VCaP (cell line): ENCODE measurements at regions not wholly inside any gene's neighbourhood (a gene's known extent, or its start where the extent isn't known, plus 50 kb on each side); places are given as distances from the start of the nearest gene placed in this dataset.

ENCODE experiments used
- H3K27ac ChIP-seq: fragments of 450-650 bp; 2 replicates; pipeline ENCODE4 v1.5.1; 2017
- TF ChIP-seq, protein P1 (sequence below): fragments of 450-650 bp; conservative IDR thresholded peaks from 2 replicates; pipeline ENCODE4 v1.5.1; 2017; ENCODE audit warnings: mild to moderate bottlenecking, moderate library complexity

DNA sequence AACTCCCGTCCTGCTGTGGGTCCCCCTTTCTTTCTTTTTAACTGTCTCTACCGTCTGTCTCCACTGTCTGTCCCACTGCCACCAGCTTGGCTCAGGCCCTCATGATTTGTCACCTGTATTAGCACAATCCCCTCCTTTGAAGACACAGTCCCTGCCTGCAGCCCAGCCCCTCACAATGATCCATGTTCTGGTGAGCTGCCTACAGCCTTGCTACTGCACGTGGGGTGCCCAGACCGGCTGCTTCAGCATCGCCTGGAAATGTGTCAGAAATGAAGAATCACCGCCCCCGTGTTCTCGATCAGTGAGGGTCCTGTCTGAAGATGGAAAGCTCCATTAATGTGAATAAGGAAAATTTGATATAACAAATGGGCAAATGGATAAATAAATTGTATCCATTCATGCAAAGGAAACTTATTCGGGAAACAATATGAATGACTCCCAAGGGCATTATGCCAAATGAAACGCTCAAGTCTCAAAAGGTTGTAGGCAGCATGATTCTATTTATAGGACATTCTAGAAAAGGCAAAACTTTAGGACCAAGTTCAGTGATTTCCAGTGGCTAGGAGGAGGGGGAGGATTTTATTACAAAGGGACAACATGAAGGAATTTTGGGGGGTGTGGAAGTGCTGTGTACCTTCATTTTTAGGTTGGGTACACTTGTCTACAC lies 59.4 kb upstream of the CD83 start:
- TF ChIP-seq, protein P1, sequence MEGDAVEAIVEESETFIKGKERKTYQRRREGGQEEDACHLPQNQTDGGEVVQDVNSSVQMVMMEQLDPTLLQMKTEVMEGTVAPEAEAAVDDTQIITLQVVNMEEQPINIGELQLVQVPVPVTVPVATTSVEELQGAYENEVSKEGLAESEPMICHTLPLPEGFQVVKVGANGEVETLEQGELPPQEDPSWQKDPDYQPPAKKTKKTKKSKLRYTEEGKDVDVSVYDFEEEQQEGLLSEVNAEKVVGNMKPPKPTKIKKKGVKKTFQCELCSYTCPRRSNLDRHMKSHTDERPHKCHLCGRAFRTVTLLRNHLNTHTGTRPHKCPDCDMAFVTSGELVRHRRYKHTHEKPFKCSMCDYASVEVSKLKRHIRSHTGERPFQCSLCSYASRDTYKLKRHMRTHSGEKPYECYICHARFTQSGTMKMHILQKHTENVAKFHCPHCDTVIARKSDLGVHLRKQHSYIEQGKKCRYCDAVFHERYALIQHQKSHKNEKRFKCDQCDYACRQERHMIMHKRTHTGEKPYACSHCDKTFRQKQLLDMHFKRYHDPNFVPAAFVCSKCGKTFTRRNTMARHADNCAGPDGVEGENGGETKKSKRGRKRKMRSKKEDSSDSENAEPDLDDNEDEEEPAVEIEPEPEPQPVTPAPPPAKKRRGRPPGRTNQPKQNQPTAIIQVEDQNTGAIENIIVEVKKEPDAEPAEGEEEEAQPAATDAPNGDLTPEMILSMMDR, result no peak
- H3K27ac ChIP-seq, result no peak overlapping the region

- TF ChIP-seq, protein P1, result no peak
- H3K27ac ChIP-seq, result no peak overlapping the region
These were observed 58.8 kb upstream of the CD83 start for GRCh38 chr6:14058735-14059134.

DNA sequence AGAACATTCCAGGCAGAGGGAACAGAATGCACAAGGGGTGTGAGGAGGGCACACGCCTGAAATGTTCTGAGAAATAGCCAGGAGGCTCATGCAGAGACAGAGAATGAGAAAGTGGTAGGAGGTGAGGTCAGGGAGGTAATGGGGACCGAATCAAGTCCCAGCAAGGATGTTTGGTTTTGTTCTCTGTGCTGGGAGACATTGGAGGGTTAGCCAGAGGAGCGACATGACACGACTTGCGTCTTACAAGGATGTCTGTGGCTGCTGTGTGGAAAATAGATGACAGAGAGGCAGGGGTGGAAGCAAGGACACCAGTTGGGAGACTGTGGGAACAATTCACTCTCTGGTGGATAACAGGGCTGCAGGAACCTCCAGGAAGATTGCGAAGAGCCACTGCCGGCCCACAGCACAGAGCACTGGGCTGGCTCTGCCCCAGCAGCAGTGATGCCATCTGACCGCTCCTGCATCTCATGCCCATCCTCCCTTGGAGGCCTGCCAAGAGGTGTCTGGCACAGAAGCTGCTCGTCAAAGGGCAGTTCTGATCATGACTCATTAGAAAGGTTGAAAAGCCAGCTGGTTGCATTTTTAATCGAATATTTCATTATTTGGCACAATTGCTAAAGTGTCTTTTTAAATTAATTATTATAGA lies 57.7 kb upstream of the CD83 start:
- no peak overlapping the region for H3K27ac ChIP-seq
- TF ChIP-seq, protein P1, result no peak

DNA sequence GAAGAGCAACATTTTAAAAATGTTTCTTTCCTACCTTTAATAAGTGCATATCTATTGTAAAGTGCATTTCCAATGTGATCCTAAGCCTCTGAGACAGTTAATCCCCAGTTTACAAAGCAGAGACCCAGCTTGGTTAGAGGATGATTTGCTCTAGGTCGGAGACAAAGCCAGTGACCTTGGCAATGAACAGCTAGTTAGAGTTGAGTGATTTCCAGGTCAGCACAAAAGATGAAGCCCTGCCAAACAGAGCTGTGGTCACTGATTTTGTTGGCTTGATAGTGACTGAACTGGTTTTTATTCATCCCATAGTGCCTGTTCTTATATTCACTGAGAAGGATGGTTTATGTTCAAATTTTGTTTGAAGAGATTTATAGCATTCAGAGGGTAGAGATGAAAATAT lies 56.6 kb upstream of the CD83 start:
- H3K27ac ChIP-seq, result no peak overlapping the region
- TF ChIP-seq, protein P1, result no peak

GRCh38 chr6:14061643-14062042 lies 55.9 kb upstream of the CD83 start:
- TF ChIP-seq, protein P1, result no peak
- H3K27ac ChIP-seq, result no peak overlapping the region

DNA sequence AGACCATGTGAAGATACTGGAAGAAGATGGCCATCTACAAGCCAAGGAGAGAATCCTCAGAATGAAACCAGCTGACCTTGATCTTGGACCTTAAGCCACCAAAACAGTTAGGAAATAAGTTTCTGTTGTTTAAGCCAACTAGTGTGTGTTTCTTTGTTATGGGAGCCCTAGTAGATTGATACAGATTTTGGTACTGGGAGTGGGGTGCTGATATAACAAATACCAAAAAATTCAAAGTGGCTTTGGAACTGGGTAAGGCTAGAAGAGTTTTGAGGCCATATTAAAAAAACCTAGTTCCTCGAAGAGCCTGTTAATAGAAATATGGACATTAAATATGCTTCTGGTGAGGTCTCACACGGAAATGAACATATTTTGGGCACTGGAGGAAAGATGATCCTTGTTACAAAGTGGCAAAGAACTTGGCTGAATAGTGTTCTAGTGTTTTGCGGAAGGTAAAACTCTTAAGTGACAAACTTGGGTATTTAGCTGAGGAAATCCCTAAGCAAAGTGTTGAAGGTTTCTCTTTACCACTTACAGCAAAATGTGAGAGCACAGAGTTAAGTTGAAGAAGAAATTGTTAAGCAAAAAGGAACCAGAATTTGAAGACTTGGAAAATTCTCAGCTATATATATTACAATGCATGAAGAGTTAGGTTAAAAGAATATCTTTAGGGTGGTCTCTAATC lies 55.1 kb upstream of the CD83 start:
- no peak overlapping the region for H3K27ac ChIP-seq
- TF ChIP-seq, protein P1, result no peak

GRCh38 chr6:14063756-14064155 lies 53.8 kb upstream of the CD83 start:
- H3K27ac ChIP-seq, result no peak overlapping the region
- TF ChIP-seq, protein P1, result no peak
